ENCODE measurements at regions not wholly inside any gene's neighbourhood (a gene's known extent, or its start where the extent isn't known, plus 50 kb on each side); places are given as distances from the start of the nearest gene placed in this dataset.
A peak's percentile ranks its signal among the peaks of the same experiment; 100 is the strongest.

- no peak overlapping the region for H3K4me3 ChIP-seq (ENCODE audit: low read depth, low read length)
- DNase-seq (ENCODE audit: low read depth): no peak
- no peak for TF ChIP-seq CTCF (IDR thresholded peaks at IDR 0.05; ENCODE audit: low read depth, low read length, missing control alignments)
- in situ Hi-C loops (cut with HindIII; ENCODE audit: low sequenced_read_pairs): no loop called here
Observed at GRCh38 chr9:118992813-118993794, 376.1 kb downstream of the BRINP1 start.

GRCh38 chr9:118993965-118994364 is 375.3 kb downstream of the BRINP1 start:
- no peak overlapping the region for H3K4me3 ChIP-seq (ENCODE audit: low read depth, low read length)
- in situ Hi-C loops (cut with HindIII; ENCODE audit: low sequenced_read_pairs): no loop called here
- no peak for TF ChIP-seq CTCF (IDR thresholded peaks at IDR 0.05; ENCODE audit: low read depth, low read length, missing control alignments)
- no peak for DNase-seq (ENCODE audit: low read depth)

- no peak for TF ChIP-seq CTCF (IDR thresholded peaks at IDR 0.05; ENCODE audit: low read depth, low read length, missing control alignments)
- no peak for DNase-seq (ENCODE audit: low read depth)
- in situ Hi-C loops (cut with HindIII; ENCODE audit: low sequenced_read_pairs): no loop called here
- no peak overlapping the region for H3K4me3 ChIP-seq (ENCODE audit: low read depth, low read length)
Observed at GRCh38 chr9:119002491-119002890, 366.7 kb downstream of the BRINP1 start.

GRCh38 chr9:119003201-119003611 is 366.0 kb downstream of the BRINP1 start:
- no peak for TF ChIP-seq CTCF (IDR thresholded peaks at IDR 0.05; ENCODE audit: low read depth, low read length, missing control alignments)
- H3K4me3 ChIP-seq (ENCODE audit: low read depth, low read length): no peak overlapping the region
- no peak for DNase-seq (ENCODE audit: low read depth)
- in situ Hi-C loops (cut with HindIII; ENCODE audit: low sequenced_read_pairs): no loop called here

- no peak for TF ChIP-seq CTCF (IDR thresholded peaks at IDR 0.05; ENCODE audit: low read depth, low read length, missing control alignments)
- in situ Hi-C loops (cut with HindIII; ENCODE audit: low sequenced_read_pairs): no loop called here
- no peak overlapping the region for H3K4me3 ChIP-seq (ENCODE audit: low read depth, low read length)
- no peak for DNase-seq (ENCODE audit: low read depth)
Observed at GRCh38 chr9:119003882-119004617, 365.2 kb downstream of the BRINP1 start.

GRCh38 chr9:119004618-119004990 is 364.6 kb downstream of the BRINP1 start:
- in situ Hi-C loops (cut with HindIII; ENCODE audit: low sequenced_read_pairs): no loop called here
- DNase-seq (ENCODE audit: low read depth): peak; percentile 55
- no peak overlapping the region for H3K4me3 ChIP-seq (ENCODE audit: low read depth, low read length)
- no peak for TF ChIP-seq CTCF (IDR thresholded peaks at IDR 0.05; ENCODE audit: low read depth, low read length, missing control alignments)
